IMR-90 (cell line): ENCODE measurements at regions not wholly inside any gene's neighbourhood (a gene's known extent, or its start where the extent isn't known, plus 50 kb on each side); places are given as distances from the start of the nearest gene placed in this dataset.

Source experiments
- ATAC-seq: fragments of 200-7000 bp; cut with Tn5 transposase; 2 replicates; pipeline ENCODE4 v1.9.1; 2020; ENCODE audit warnings: low read depth, mild to moderate bottlenecking, moderate library complexity
- BruUV-seq: library from RNA; stranded (reverse); fragments of 400-500 nt; replicated peaks from 2 replicates; lab custom pipeline; 2021; lab: Mats Ljungman, UMichigan
- CTCF ChIA-PET: fragments of 300-600 bp; formaldehyde crosslinking; extraction: SDS; loops from one replicate; lab custom pipeline; 2021; ENCODE audit warnings: antibody characterized with exemption; lab: Yijun Ruan, JAX
- POLR2A ChIA-PET: fragments of 300-600 bp; sonication (Branson Sonifier 250); formaldehyde crosslinking; loops from one replicate; lab custom pipeline; 2022; ENCODE audit warnings: antibody characterized with exemption; ENCODE audit not compliant: unreplicated experiment; lab: Charles Lee
- DNase-seq: peaks from one replicate; pipeline ENCODE4 v3.0.0; 2013
- H2AFZ ChIP-seq: replicated peaks from 2 replicates; pipeline ENCODE3; 2013; ENCODE audit warnings: low read length, mild to moderate bottlenecking; ENCODE audit not compliant: poor library complexity
- H2AK5ac ChIP-seq: 2 replicates; pipeline ENCODE4 v1.6.1; 2013; ENCODE audit warnings: low read depth, low read length, inconsistent platforms
- H2AK9ac ChIP-seq: replicated peaks from 2 replicates; pipeline ENCODE3; 2013; ENCODE audit warnings: mild to moderate bottlenecking, low read depth, low read length, moderate library complexity; ENCODE audit not compliant: poor library complexity
- H2BK120ac ChIP-seq: 2 replicates; pipeline ENCODE4 v1.6.1; 2013; ENCODE audit warnings: low read depth, low read length, inconsistent platforms
- H2BK15ac ChIP-seq: 3 replicates; pipeline ENCODE4 v1.6.1; 2013; ENCODE audit warnings: low read depth, low read length, inconsistent platforms
- H2BK20ac ChIP-seq: 2 replicates; pipeline ENCODE4 v1.6.1; 2013; ENCODE audit warnings: low read depth, mild to moderate bottlenecking, inconsistent platforms, low read length, moderate library complexity
- H2BK5ac ChIP-seq: 2 replicates; pipeline ENCODE4 v1.6.1; 2013; ENCODE audit warnings: mild to moderate bottlenecking, low read depth, low read length, inconsistent platforms; ENCODE audit not compliant: poor library complexity, severe bottlenecking
- H3K14ac ChIP-seq: replicated peaks from 2 replicates; pipeline ENCODE4 v1.6.1; 2013; ENCODE audit warnings: low read depth, low read length, inconsistent platforms
- H3K18ac ChIP-seq: 2 replicates; pipeline ENCODE4 v1.6.1; 2013; ENCODE audit warnings: low read depth, low read length, control low read depth
- H3K23ac ChIP-seq: 2 replicates; pipeline ENCODE4 v1.6.1; 2013; ENCODE audit warnings: low read depth, low read length, inconsistent platforms
- H3K27ac ChIP-seq: 2 replicates; pipeline ENCODE4 v1.5.1; 2013; ENCODE audit warnings: mild to moderate bottlenecking, control low read depth, low read length; ENCODE audit not compliant: insufficient read depth
- H3K27me3 ChIP-seq: 2 replicates; pipeline ENCODE4 v1.6.1; 2013; ENCODE audit warnings: low read length; ENCODE audit not compliant: control insufficient read depth, insufficient read depth
- H3K36me3 ChIP-seq: 2 replicates; pipeline ENCODE4 v1.6.1; 2013; ENCODE audit warnings: low read length, mixed read lengths; ENCODE audit not compliant: control insufficient read depth, insufficient read depth
- H3K4ac ChIP-seq: 2 replicates; pipeline ENCODE4 v1.6.1; 2013; ENCODE audit warnings: low read depth, low read length, inconsistent platforms
- H3K4me1 ChIP-seq: 2 replicates; pipeline ENCODE4 v1.6.1; 2013; ENCODE audit warnings: low read length, mixed read lengths; ENCODE audit not compliant: control insufficient read depth, insufficient read depth
- H3K4me2 ChIP-seq: 2 replicates; pipeline ENCODE4 v1.6.1; 2013; ENCODE audit warnings: low read depth, mild to moderate bottlenecking, control low read depth, low read length, moderate library complexity
- H3K4me3 ChIP-seq: 2 replicates; pipeline ENCODE4 v1.5.1; 2013; ENCODE audit warnings: low read depth, mild to moderate bottlenecking, control low read depth, low read length, moderate library complexity; ENCODE audit not compliant: insufficient read depth
- H3K56ac ChIP-seq: 2 replicates; pipeline ENCODE4 v1.6.1; 2013; ENCODE audit warnings: low read length, inconsistent platforms; ENCODE audit not compliant: insufficient read depth; ENCODE audit errors: extremely low read depth
- H3K79me1 ChIP-seq, 2 experiments: 2 replicates each; pipeline ENCODE4 v1.6.1; 2013; ENCODE audit warnings: low read length in 2 of 2, inconsistent platforms in 1 of 2, low read depth in 1 of 2
- H3K9ac ChIP-seq: 2 replicates; pipeline ENCODE4 v1.6.1; 2013; ENCODE audit warnings: low read depth, low read length, control low read depth
- H3K9me1 ChIP-seq: 2 replicates; pipeline ENCODE4 v1.6.1; 2013; ENCODE audit warnings: low read length, inconsistent platforms; ENCODE audit not compliant: insufficient read depth
- H3K9me3 ChIP-seq: 2 replicates; pipeline ENCODE4 v1.6.1; 2013; ENCODE audit warnings: low read length; ENCODE audit not compliant: control insufficient read depth, insufficient read depth
- H4K20me1 ChIP-seq: 2 replicates; pipeline ENCODE4 v1.6.1; 2013; ENCODE audit warnings: low read length, inconsistent platforms; ENCODE audit not compliant: insufficient read depth
- H4K5ac ChIP-seq: 2 replicates; pipeline ENCODE4 v1.6.1; 2013; ENCODE audit warnings: mild to moderate bottlenecking, low read depth, low read length, control low read depth
- H4K8ac ChIP-seq, 2 experiments: 2 replicates each; pipeline ENCODE4 v1.6.1; 2013; ENCODE audit warnings: low read depth in 2 of 2, low read length in 2 of 2, control low read depth in 1 of 2, inconsistent platforms in 1 of 2
- H4K91ac ChIP-seq: 2 replicates; pipeline ENCODE4 v1.6.1; 2013; ENCODE audit warnings: low read depth, low read length, inconsistent platforms; ENCODE audit not compliant: insufficient read depth
- CEBPB ChIP-seq: IDR thresholded peaks from 2 replicates; pipeline ENCODE4 v1.6.1; 2012; ENCODE audit warnings: low read depth, low read length, improper control_type of control experiment
- MAZ ChIP-seq: IDR thresholded peaks from 2 replicates; pipeline ENCODE4 v1.6.1; 2012; ENCODE audit warnings: low read depth, mild to moderate bottlenecking, low read length, improper control_type of control experiment, moderate library complexity, borderline replicate concordance
- RFX5 ChIP-seq: IDR thresholded peaks from 2 replicates; pipeline ENCODE4 v1.8.0; 2012; ENCODE audit warnings: low read depth, mild to moderate bottlenecking, low read length, moderate library complexity
- WGBS, 2 experiments: methylation state at CpG; one replicate each; pipeline versions ENCODE4 v1.1.5 to v1.1.7; 2013; ENCODE audit warnings: missing lambda C conversion rate in 2 of 2; ENCODE audit not compliant: insufficient read length in 1 of 2; ENCODE audit errors: extremely low coverage in 2 of 2; 5-methylcytosine and 5-hydroxymethylcytosine counted together
- dilution Hi-C: fragments of 300-500 bp; cut with HindIII; formaldehyde crosslinking; loops from one replicate; pipeline ENCODE4 v1.14.3; 2018; ENCODE audit warnings: low sequenced_read_pairs; ENCODE audit not compliant: unreplicated experiment
- in situ Hi-C: fragments of 300-500 bp; cut with MboI; formaldehyde crosslinking; loops from 3 replicates; pipeline ENCODE4 v1.14.3; 2019; ENCODE audit warnings: low sequenced_read_pairs, inconsistent platforms, mixed read lengths
- intact Hi-C: fragments of 100-400 bp; cut with micrococcal nuclease; formaldehyde crosslinking; loops from 2 replicates; pipeline ENCODE4 v1.10.0; 2022
- TF ChIP-seq, protein P1 (sequence below): fragments of 150-350 bp; IDR thresholded peaks from 2 replicates; pipeline ENCODE4 v1.6.1; 2016; ENCODE audit warnings: low read depth, mild to moderate bottlenecking, low read length, moderate library complexity, borderline replicate concordance
- TF ChIP-seq, protein P2 (sequence below): fragments of 150-350 bp; IDR thresholded peaks from 2 replicates; pipeline ENCODE4 v1.6.1; 2017; ENCODE audit warnings: mild to moderate bottlenecking, antibody characterized with exemption, low read length, low read depth

DNA sequence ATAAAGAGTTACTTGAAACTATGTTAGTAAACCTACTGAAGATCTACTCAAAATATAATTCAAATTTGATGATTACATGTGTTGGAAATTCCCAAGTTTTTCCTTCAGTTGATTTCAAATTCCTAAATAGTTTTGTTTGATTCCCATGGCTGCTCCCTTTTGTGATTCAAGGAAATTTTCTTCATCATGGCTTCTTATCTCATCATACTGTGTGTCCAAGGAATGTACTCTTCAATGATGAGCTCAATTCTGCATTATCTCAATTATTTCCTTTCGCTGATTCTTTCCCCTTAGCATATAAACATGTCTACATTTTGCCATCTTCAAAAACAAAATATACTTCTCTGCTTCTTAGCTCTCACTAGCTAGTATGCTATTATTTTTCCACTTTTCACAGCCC lies 460.4 kb upstream of the NAALADL2 start:
- DNase-seq: peak; percentile 21

More for the DNA sequence above, 460.4 kb upstream of the NAALADL2 start:
- intact Hi-C loops (no loop called here), in situ Hi-C loops (no loop called here), dilution Hi-C loops (no loop called here)
- no peak overlapping the region for H2AK5ac ChIP-seq
- H2AK9ac ChIP-seq: no peak overlapping the region
- no peak overlapping the region for H2BK5ac ChIP-seq
- ATAC-seq: no peak
- H3K79me1 ChIP-seq: no peaks in the 10 kb centered on the region
- H2BK20ac ChIP-seq: no peak overlapping the region
- TF ChIP-seq, protein P1, sequence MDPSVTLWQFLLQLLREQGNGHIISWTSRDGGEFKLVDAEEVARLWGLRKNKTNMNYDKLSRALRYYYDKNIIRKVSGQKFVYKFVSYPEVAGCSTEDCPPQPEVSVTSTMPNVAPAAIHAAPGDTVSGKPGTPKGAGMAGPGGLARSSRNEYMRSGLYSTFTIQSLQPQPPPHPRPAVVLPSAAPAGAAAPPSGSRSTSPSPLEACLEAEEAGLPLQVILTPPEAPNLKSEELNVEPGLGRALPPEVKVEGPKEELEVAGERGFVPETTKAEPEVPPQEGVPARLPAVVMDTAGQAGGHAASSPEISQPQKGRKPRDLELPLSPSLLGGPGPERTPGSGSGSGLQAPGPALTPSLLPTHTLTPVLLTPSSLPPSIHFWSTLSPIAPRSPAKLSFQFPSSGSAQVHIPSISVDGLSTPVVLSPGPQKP: no peak
- no peak for TF ChIP-seq CEBPB
- TF ChIP-seq MAZ: no peak
- TF ChIP-seq, protein P2, sequence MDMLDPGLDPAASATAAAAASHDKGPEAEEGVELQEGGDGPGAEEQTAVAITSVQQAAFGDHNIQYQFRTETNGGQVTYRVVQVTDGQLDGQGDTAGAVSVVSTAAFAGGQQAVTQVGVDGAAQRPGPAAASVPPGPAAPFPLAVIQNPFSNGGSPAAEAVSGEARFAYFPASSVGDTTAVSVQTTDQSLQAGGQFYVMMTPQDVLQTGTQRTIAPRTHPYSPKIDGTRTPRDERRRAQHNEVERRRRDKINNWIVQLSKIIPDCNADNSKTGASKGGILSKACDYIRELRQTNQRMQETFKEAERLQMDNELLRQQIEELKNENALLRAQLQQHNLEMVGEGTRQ: no peak
- no peak for TF ChIP-seq RFX5
- no peak overlapping the region for H3K23ac ChIP-seq
- H2BK120ac ChIP-seq: peak overlapping the region; percentile 77
- WGBS, 2 experiments: 100% methylated on average over 1 of the region's 1 CpG; no CpG with 5 or more reads in 1 of the 2 experiments
- H3K4me3 ChIP-seq: no peak overlapping the region
- no peak overlapping the region for H3K56ac ChIP-seq
- no peaks in the 10 kb centered on the region for H3K9me3 ChIP-seq
- no peaks in the 10 kb centered on the region for H3K9me1 ChIP-seq
- ChIA-PET POLR2A (no interaction called here), CTCF (no interaction called here)
- no peak overlapping the region for H2AFZ ChIP-seq
- no peak overlapping the region; the same call in 1 of the 2 replicates for H3K4ac ChIP-seq
- no peaks in the 10 kb centered on the region for H3K4me1 ChIP-seq
- H3K27ac ChIP-seq: no peak overlapping the region
- H3K4me2 ChIP-seq: no peak overlapping the region
- no peak overlapping the region for H4K5ac ChIP-seq
- H3K36me3 ChIP-seq: no peaks in the 10 kb centered on the region
- no peak overlapping the region; the same call in 1 of the 2 replicates for H3K18ac ChIP-seq
- H2BK15ac ChIP-seq: no peak overlapping the region
- H3K27me3 ChIP-seq: no peaks in the 10 kb centered on the region
- peak overlapping the region in 1 of 2 experiments; percentile 69; a peak in 1 of 4 replicates for H4K8ac ChIP-seq
- no peak overlapping the region for H3K9ac ChIP-seq
- no peak overlapping the region for H3K14ac ChIP-seq
- H4K91ac ChIP-seq: no peak overlapping the region
- H4K20me1 ChIP-seq: no peaks in the 10 kb centered on the region
- no TSS peak for BruUV-seq
